ENCODE measurements at regions not wholly inside any gene's neighbourhood (a gene's known extent, or its start where the extent isn't known, plus 50 kb on each side); places are given as distances from the start of the nearest gene placed in this dataset.

DNA sequence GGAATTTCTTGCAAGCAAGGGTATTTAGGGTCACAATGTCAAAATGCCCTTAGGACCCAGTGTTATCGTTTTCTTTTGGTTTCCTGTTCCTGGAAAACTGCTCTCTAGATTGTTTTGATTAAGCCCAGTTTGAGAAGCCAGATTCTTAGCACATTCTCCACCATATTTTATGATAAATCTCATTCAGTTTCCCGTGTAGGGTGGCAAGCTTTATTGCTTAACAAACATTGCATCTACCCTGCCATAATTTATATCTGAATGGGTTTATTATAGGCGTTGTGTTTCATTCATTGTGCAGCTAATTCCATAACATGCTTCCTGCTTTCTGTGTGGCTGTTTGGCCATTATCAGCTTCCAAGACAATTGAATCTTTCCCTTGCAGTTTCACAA is 389.1 kb upstream of the DYNLRB2 start:
- TF ChIP-seq, protein P1, sequence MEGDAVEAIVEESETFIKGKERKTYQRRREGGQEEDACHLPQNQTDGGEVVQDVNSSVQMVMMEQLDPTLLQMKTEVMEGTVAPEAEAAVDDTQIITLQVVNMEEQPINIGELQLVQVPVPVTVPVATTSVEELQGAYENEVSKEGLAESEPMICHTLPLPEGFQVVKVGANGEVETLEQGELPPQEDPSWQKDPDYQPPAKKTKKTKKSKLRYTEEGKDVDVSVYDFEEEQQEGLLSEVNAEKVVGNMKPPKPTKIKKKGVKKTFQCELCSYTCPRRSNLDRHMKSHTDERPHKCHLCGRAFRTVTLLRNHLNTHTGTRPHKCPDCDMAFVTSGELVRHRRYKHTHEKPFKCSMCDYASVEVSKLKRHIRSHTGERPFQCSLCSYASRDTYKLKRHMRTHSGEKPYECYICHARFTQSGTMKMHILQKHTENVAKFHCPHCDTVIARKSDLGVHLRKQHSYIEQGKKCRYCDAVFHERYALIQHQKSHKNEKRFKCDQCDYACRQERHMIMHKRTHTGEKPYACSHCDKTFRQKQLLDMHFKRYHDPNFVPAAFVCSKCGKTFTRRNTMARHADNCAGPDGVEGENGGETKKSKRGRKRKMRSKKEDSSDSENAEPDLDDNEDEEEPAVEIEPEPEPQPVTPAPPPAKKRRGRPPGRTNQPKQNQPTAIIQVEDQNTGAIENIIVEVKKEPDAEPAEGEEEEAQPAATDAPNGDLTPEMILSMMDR (IDR thresholded peaks at IDR 0.05; ENCODE audit: low read depth, low read length, missing control alignments), result no peak
- DNase-seq (ENCODE audit: extremely low read depth, low read depth), result no peak
- H3K4me3 ChIP-seq (replicated peaks; ENCODE audit: low read depth, low read length), result no peak overlapping the region

DNA sequence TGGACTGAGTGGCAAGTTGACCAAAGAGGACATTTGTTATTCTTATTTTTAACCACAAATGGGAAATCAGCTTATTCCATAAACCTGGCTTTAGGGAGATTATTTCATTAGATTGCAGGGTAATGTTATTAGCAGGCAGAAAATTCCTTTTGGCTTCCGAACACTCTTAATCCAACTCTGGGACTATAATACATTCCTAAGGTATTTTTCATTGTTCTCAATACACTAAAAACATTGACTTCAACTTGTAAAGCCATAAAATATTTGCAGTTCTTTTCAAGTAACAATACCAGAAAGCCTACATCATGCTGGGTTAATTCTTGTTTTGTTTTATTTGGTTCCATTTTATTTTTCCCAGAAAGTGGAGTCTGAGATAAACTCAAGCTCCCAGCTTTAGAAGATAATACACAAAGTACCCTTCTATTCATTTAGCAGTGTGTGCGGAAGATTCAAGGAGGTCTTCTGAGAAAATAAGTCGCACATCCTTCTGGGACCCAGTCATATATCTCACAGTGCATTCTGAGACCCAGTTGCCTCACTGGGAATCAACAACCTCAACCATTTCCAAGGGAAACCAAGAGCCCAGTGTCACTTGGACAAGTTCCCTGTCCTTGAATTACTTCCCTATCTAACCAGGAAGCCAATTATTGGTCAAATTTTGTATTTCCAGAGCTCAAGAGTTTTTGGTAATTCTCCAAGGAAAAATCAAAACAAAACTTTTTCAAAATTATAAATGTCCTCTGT is 389.6 kb upstream of the DYNLRB2 start:
- H3K4me3 ChIP-seq (replicated peaks; ENCODE audit: low read depth, low read length), result no peak overlapping the region
- TF ChIP-seq, protein P1 (IDR thresholded peaks at IDR 0.05; ENCODE audit: low read depth, low read length, missing control alignments), result no peak
- no peak for DNase-seq (ENCODE audit: extremely low read depth, low read depth)

DNA sequence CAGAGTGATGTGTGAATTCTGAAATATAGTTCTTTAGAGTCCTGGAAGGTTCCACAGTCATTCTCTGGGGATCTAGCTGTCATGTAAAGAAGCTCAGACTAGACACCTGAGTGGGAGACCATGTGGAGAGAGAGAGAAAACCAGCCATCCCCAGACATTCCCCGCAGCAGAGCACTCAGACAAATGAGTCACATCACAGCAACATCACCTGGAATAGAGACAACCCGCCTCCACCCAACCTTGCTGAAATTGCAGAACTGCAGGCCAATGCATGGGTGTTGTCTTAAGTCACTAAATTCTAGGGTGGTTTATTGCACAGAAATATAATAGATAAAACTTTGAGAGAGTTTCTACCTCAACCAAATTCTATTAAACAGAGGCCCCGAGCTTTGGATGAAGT is 392.0 kb upstream of the DYNLRB2 start:
- TF ChIP-seq, protein P1 (IDR thresholded peaks at IDR 0.05; ENCODE audit: low read depth, low read length, missing control alignments), result no peak

DNA sequence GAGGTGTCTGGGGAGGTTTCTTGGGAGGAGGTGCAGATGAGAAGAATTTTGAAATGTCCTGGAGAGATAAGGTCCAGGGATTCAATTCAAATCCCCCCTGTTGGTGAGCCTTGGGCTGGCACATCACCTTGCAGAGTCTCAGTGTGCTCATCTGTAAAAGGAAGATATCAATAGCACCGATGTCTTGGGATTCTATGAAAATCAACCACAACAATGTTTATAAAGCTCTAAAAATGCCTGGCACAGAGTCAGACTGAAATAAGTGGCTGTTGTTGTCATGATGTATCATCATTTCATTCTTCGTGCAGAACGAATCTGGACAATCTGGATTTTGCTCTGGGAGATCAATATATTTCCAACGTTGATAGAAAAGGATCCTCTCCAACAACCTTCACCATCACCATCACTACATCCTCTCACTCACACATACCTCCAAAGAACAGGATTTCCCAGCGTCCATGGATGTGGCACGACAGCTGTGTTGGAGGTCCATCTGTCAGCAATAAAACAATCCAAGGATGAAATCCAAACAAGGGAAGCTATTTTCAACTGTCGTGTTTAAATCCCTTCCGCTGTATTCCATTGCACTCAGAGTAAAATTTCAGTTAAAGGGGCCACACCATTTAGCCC is 393.7 kb upstream of the DYNLRB2 start:
- no peak for DNase-seq (ENCODE audit: extremely low read depth, low read depth)

More for the DNA sequence above, 392.0 kb upstream of the DYNLRB2 start:
- H3K4me3 ChIP-seq (replicated peaks; ENCODE audit: low read depth, low read length), result no peak overlapping the region
- DNase-seq (ENCODE audit: extremely low read depth, low read depth), result no peak

DNA sequence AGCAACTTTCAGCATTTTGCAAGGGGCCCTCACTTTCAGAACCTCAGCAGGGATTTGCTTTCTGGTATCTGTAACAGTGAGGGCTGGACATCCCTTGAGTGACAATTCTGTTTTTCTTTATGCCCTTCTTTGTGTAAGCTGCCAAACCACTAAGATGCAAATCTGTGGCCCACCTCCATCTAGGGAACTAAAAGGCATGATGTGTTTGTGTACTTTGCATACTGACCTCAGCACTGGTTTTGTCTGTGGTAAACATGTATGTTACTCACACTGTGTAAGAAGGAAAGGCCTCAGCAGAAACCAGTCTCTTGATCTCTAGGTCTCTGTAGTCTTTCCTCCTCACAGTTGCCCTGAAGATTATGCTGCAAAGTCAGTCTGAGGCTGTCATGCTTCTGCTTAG is 396.6 kb upstream of the DYNLRB2 start:
- DNase-seq (ENCODE audit: extremely low read depth, low read depth), result no peak
- TF ChIP-seq, protein P1 (IDR thresholded peaks at IDR 0.05; ENCODE audit: low read depth, low read length, missing control alignments), result no peak
- H3K4me3 ChIP-seq (replicated peaks; ENCODE audit: low read depth, low read length), result no peak overlapping the region

More for the DNA sequence above, 393.7 kb upstream of the DYNLRB2 start:
- TF ChIP-seq, protein P1 (IDR thresholded peaks at IDR 0.05; ENCODE audit: low read depth, low read length, missing control alignments), result no peak
- no peak overlapping the region for H3K4me3 ChIP-seq (replicated peaks; ENCODE audit: low read depth, low read length)

DNA sequence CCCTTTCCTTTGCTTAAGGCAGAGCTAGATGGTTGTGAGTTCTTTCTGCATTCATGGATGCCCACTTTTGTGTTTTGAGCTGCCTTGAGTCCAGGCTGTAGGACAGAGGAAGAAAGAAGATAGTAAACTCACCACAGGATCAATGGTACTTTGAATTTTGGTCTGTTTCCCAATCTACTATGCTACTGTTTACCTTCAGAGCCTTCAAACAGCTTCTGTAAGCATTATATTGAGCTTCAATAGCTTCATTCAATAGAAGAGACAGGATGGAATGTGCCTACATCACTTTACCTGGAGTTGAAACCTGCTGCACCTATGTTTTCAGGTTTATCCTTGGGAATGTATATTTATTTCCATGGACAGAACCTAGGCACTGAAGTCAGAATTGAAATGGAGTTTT is 397.9 kb upstream of the DYNLRB2 start:
- H3K4me3 ChIP-seq (replicated peaks; ENCODE audit: low read depth, low read length), result no peak overlapping the region
- no peak for DNase-seq (ENCODE audit: extremely low read depth, low read depth)
- TF ChIP-seq, protein P1 (IDR thresholded peaks at IDR 0.05; ENCODE audit: low read depth, low read length, missing control alignments), result no peak
